Lower leg skin (tissue), 3 donors: ENCODE measurements at regions not wholly inside any gene's neighbourhood (a gene's known extent, or its start where the extent isn't known, plus 50 kb on each side); places are given as distances from the start of the nearest gene placed in this dataset.

ENCODE experiments used
- CTCF ChIP-seq, 3 donors: fragments of 450-650 bp; IDR thresholded peaks; one replicate each; pipeline ENCODE4 v1.5.1; 2016; ENCODE audit warnings: antibody characterized with exemption in 3 of 3, mild to moderate bottlenecking in 3 of 3, moderate library complexity in 2 of 3
- POLR2A ChIP-seq, 2 donors: fragments of 450-650 bp; IDR thresholded peaks; one replicate each; pipeline ENCODE4 v1.6.1; 2016 to 2017; ENCODE audit warnings: antibody characterized with exemption in 2 of 2, mild to moderate bottlenecking in 1 of 2, moderate library complexity in 1 of 2

GRCh38 chr11:69572861-69573260, 68.1 kb upstream of the CCND1 start:
- TF ChIP-seq POLR2A (IDR thresholded peaks at IDR 0.05) (no peak), CTCF (IDR thresholded peaks at IDR 0.05) (no peak)
